GM12878 (cell line): ENCODE measurements at regions not wholly inside any gene's neighbourhood (a gene's known extent, or its start where the extent isn't known, plus 50 kb on each side); places are given as distances from the start of the nearest gene placed in this dataset.

Experiments used
- ATAC-seq: fragments of 200-7000 bp; cut with Tn5 transposase; 3 replicates; pipeline ENCODE4 v1.9.1; 2020; ENCODE audit warnings: mild to moderate bottlenecking, moderate library complexity
- BruUV-seq: library from RNA; stranded (reverse); fragments of 400-500 nt; replicated peaks from 2 replicates; lab custom pipeline; 2021; lab: Mats Ljungman, UMichigan
- CTCF ChIA-PET: fragments of 300-600 bp; sonication (Branson Sonifier 250); formaldehyde crosslinking; extraction: SDS; loops from one replicate; lab custom pipeline; 2021; ENCODE audit warnings: inconsistent platforms; lab: Yijun Ruan, JAX
- POLR2A ChIA-PET: fragments of 350-600 bp; formaldehyde crosslinking; extraction: SDS; loops from one replicate; lab custom pipeline; 2021; ENCODE audit warnings: inconsistent platforms; lab: Charles Lee
- RAD21 ChIA-PET: fragments of 300-600 bp; sonication (Branson Sonifier 250); formaldehyde crosslinking; loops from one replicate; lab custom pipeline; 2023; ENCODE audit warnings: antibody characterized with exemption; ENCODE audit not compliant: unreplicated experiment; lab: Charles Lee
- SMC1A ChIA-PET: fragments of 300-600 bp; sonication (Branson Sonifier 250); formaldehyde crosslinking; loops from one replicate; lab custom pipeline; 2023; ENCODE audit not compliant: unreplicated experiment, uncharacterized antibody; lab: Charles Lee
- DNase-seq: peaks from one replicate; pipeline ENCODE4 v3.0.0-alpha.2; 2011; ENCODE audit warnings: low read depth, low spot score
- FAIRE-seq: peaks from 3 replicates; lab custom pipeline; 2011; peaks lifted over from hg19 to GRCh38; lab: Jason Lieb, UNC
- H2AFZ ChIP-seq: 2 replicates; pipeline ENCODE4 v1.6.0; 2011; ENCODE audit warnings: low read depth, low read length, control low read depth; ENCODE audit not compliant: control insufficient read depth
- H3K27ac ChIP-seq: 2 replicates; pipeline ENCODE4 v1.5.1; 2011; ENCODE audit warnings: control low read depth; ENCODE audit not compliant: control insufficient read depth, insufficient read depth
- H3K27me3 ChIP-seq, 2 experiments: replicated peaks in 1 of 2; 2 replicates each; pipeline versions ENCODE4 v1.6.0 to v1.6.1; 2011; ENCODE audit warnings: low read length in 1 of 2; ENCODE audit not compliant: control insufficient read depth in 2 of 2, insufficient read depth in 2 of 2
- H3K36me3 ChIP-seq, 2 experiments: 2 replicates each; pipeline ENCODE4 v1.5.1; 2011; ENCODE audit warnings: low read length in 1 of 2; ENCODE audit not compliant: control insufficient read depth in 2 of 2, insufficient read depth in 2 of 2
- H3K4me1 ChIP-seq: 2 replicates; pipeline ENCODE4 v1.6.1; 2011; ENCODE audit warnings: mild to moderate bottlenecking, low read length, moderate library complexity, mixed read lengths; ENCODE audit not compliant: control insufficient read depth, insufficient read depth
- H3K4me2 ChIP-seq: 2 replicates; pipeline ENCODE4 v1.6.0; 2011; ENCODE audit warnings: control low read depth; ENCODE audit not compliant: control insufficient read depth, insufficient read depth
- H3K4me3 ChIP-seq: fragments of 200-600 bp; sonication (generic); 2 replicates; pipeline ENCODE4 v1.5.1; 2016
- H3K79me2 ChIP-seq: 2 replicates; pipeline ENCODE4 v1.6.0; 2011; ENCODE audit warnings: low read length; ENCODE audit not compliant: control insufficient read depth, insufficient read depth
- H3K9ac ChIP-seq: 2 replicates; pipeline ENCODE4 v1.8.0; 2011; ENCODE audit warnings: low read length, control low read depth, mixed read lengths; ENCODE audit not compliant: control insufficient read depth, insufficient read depth
- H3K9me3 ChIP-seq: replicated peaks from 3 replicates; pipeline ENCODE4 v1.5.1; 2011; ENCODE audit warnings: mild to moderate bottlenecking, low read length; ENCODE audit not compliant: control insufficient read depth, insufficient read depth
- H4K20me1 ChIP-seq: 2 replicates; pipeline ENCODE4 v1.6.0; 2011; ENCODE audit not compliant: control insufficient read depth, insufficient read depth
- CHD1 ChIP-seq: IDR thresholded peaks from 2 replicates; pipeline ENCODE4 v1.6.1; 2012; ENCODE audit warnings: low read depth, low read length, improper control_type of control experiment
- ETV6 ChIP-seq, 2 experiments: fragments of 450-650 bp in 1 of 2; IDR thresholded peaks in 1 of 2; conservative IDR thresholded peaks in 1 of 2; 2 replicates each; pipeline ENCODE4 v1.6.1; 2014; ENCODE audit warnings: antibody characterized with exemption in 1 of 2, borderline replicate concordance in 1 of 2, low read depth in 1 of 2, mild to moderate bottlenecking in 1 of 2, moderate library complexity in 1 of 2
- EZH2 ChIP-seq: IDR thresholded peaks from 2 replicates; pipeline ENCODE4 v1.6.1; 2012; ENCODE audit warnings: low read depth, mild to moderate bottlenecking, control low read depth, inconsistent platforms, low read length, borderline replicate concordance; ENCODE audit not compliant: control insufficient read depth
- IKZF1 ChIP-seq: fragments of 450-650 bp; conservative IDR thresholded peaks from 2 replicates; pipeline ENCODE4 v1.6.1; 2017; ENCODE audit warnings: antibody characterized with exemption, mild to moderate bottlenecking
- NFIC ChIP-seq: IDR thresholded peaks from 2 replicates; pipeline ENCODE4 v1.6.1; 2012; ENCODE audit warnings: low read depth, mild to moderate bottlenecking, inconsistent platforms, low read length, moderate library complexity
- SREBF1 ChIP-seq: IDR thresholded peaks from 2 replicates; pipeline ENCODE4 v1.6.1; 2012; ENCODE audit warnings: mild to moderate bottlenecking, low read length
- SUZ12 ChIP-seq: fragments of 200-600 bp; sonication (generic); IDR thresholded peaks from one replicate; pipeline ENCODE4 v1.6.1; 2018; ENCODE audit warnings: antibody characterized with exemption, mild to moderate bottlenecking; ENCODE audit not compliant: unreplicated experiment
- ZNF274 ChIP-seq: IDR thresholded peaks from one replicate; pipeline ENCODE4 v1.8.0; 2011; ENCODE audit not compliant: insufficient read length, insufficient read depth
- WGBS: methylation state at CpG from one replicate; pipeline ENCODE4 v1.1.6; 2016; ENCODE audit warnings: low lambda C conversion rate; ENCODE audit not compliant: insufficient replicate concordance, insufficient coverage; ENCODE audit errors: missing lambda C conversion rate; 5-methylcytosine and 5-hydroxymethylcytosine counted together
- in situ Hi-C: fragments of 300-500 bp; cut with MboI; formaldehyde crosslinking; loops from 9 replicates; pipeline ENCODE4 v1.14.3; 2018; ENCODE audit warnings: mixed read lengths
- intact Hi-C: fragments of 100-400 bp; cut with micrococcal nuclease; formaldehyde crosslinking; loops from one replicate; pipeline ENCODE4 v1.14.2; 2022; ENCODE audit not compliant: unreplicated experiment
- TF ChIP-seq, protein P1 (sequence below): fragments of 450-650 bp; IDR thresholded peaks from 2 replicates; pipeline ENCODE4 v1.6.1; 2017; ENCODE audit warnings: antibody characterized with exemption, mild to moderate bottlenecking, moderate library complexity
- TF ChIP-seq, protein P2 (sequence below): fragments of 450-650 bp; IDR thresholded peaks from 2 replicates; pipeline ENCODE4 v1.6.1; 2018; ENCODE audit warnings: mild to moderate bottlenecking, low read depth, moderate library complexity; ENCODE audit not compliant: partially characterized antibody

DNA sequence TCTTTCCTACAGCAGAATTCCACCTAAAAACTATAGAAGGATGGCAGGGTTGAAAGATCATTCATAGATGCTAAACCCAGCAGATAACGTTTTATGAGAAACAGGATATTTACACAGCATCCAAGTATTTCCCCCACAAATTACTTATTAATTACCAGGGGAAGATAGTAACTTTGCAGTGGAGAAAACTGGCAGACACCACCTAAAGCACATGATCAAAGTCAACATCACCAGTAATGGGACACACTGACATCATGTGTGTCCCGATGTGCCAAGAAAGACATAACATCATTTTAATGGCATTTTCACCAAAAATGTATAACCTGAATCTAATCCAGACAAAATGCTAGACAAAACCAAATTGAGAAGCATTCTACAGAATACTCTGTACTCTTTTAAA, 220.4 kb upstream of the THBS1 start:
- Histone ChIP-seq H3K27me3 (no peaks in the 10 kb centered on the region), H3K4me3 (no peak overlapping the region), H3K4me1 (no peaks in the 10 kb centered on the region; the same call in 1 of the 2 replicates), H2AFZ (no peak overlapping the region), H3K9ac (no peak overlapping the region), H4K20me1 (no peaks in the 10 kb centered on the region), H3K27ac (no peak overlapping the region), H3K4me2 (no peak overlapping the region), H3K36me3 (no peaks in the 10 kb centered on the region), H3K9me3 (no peaks in the 10 kb centered on the region), H3K79me2 (no peaks in the 10 kb centered on the region)
- DNase-seq, result no peak
- TF ChIP-seq CHD1, result no peak
- no peak for TF ChIP-seq ZNF274
- TF ChIP-seq, protein P1, sequence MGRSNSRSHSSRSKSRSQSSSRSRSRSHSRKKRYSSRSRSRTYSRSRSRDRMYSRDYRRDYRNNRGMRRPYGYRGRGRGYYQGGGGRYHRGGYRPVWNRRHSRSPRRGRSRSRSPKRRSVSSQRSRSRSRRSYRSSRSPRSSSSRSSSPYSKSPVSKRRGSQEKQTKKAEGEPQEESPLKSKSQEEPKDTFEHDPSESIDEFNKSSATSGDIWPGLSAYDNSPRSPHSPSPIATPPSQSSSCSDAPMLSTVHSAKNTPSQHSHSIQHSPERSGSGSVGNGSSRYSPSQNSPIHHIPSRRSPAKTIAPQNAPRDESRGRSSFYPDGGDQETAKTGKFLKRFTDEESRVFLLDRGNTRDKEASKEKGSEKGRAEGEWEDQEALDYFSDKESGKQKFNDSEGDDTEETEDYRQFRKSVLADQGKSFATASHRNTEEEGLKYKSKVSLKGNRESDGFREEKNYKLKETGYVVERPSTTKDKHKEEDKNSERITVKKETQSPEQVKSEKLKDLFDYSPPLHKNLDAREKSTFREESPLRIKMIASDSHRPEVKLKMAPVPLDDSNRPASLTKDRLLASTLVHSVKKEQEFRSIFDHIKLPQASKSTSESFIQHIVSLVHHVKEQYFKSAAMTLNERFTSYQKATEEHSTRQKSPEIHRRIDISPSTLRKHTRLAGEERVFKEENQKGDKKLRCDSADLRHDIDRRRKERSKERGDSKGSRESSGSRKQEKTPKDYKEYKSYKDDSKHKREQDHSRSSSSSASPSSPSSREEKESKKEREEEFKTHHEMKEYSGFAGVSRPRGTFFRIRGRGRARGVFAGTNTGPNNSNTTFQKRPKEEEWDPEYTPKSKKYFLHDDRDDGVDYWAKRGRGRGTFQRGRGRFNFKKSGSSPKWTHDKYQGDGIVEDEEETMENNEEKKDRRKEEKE, result no peak
- TF ChIP-seq, protein P2, sequence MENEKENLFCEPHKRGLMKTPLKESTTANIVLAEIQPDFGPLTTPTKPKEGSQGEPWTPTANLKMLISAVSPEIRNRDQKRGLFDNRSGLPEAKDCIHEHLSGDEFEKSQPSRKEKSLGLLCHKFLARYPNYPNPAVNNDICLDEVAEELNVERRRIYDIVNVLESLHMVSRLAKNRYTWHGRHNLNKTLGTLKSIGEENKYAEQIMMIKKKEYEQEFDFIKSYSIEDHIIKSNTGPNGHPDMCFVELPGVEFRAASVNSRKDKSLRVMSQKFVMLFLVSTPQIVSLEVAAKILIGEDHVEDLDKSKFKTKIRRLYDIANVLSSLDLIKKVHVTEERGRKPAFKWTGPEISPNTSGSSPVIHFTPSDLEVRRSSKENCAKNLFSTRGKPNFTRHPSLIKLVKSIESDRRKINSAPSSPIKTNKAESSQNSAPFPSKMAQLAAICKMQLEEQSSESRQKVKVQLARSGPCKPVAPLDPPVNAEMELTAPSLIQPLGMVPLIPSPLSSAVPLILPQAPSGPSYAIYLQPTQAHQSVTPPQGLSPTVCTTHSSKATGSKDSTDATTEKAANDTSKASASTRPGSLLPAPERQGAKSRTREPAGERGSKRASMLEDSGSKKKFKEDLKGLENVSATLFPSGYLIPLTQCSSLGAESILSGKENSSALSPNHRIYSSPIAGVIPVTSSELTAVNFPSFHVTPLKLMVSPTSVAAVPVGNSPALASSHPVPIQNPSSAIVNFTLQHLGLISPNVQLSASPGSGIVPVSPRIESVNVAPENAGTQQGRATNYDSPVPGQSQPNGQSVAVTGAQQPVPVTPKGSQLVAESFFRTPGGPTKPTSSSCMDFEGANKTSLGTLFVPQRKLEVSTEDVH, result no peak
- TF ChIP-seq EZH2, result no peak
- no peak for TF ChIP-seq SUZ12
- no peak for TF ChIP-seq SREBF1
- no peak for TF ChIP-seq ETV6 (conservative IDR thresholded peaks at IDR 0.05 in 1 of 2, IDR thresholded peaks at IDR 0.05 in 1 of 2; ENCODE audit: borderline replicate concordance in 1 of 2, low read depth in 1 of 2)
- TF ChIP-seq NFIC, result no peak
- no peak for TF ChIP-seq IKZF1
- 38% methylated on average over 2 of the region's 2 CpGs for whole genome bisulfite sequencing
- CTCF ChIA-PET, result no interaction called here
- POLR2A ChIA-PET, result no interaction called here
- no peak for FAIRE-seq
- SMC1A ChIA-PET, result no interaction called here
- no TSS peak for BruUV-seq
- in situ Hi-C loops, result no loop called here
- RAD21 ChIA-PET, result no interaction called here
- intact Hi-C loops, result no loop called here
- ATAC-seq, result no peak
